ENCODE measurements at regions not wholly inside any gene's neighbourhood (a gene's known extent, or its start where the extent isn't known, plus 50 kb on each side); places are given as distances from the start of the nearest gene placed in this dataset.
"Not testable (repeated sequence)": the region's sequence is repeated elsewhere in the genome, so short reads cannot be mapped to it uniquely, and the experiment has no call there.

DNA sequence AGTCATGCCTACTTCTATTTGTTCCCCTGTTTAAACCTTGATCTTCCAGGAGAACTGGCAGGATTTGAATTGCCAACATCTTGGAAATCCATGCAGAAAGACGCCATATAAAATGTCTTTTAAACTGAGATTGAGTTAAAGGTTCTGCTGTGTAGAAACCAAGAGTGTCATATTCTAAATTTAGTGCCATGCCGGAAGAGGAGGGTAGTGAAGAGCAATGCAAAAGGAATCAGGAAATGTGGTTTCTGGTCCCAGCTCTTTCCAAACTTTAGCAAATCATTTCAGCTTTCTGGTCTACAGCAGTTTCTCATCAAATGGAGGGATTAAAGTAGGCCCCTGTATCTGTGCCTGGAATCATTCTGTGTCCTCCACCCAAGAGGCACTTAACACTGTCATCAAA is 85.7 kb downstream of the BTG1 start:
- H3K36me3 ChIP-seq (ENCODE audit: control insufficient read depth, insufficient read depth, low read length) = no peaks in the 10 kb centered on the region
- TF ChIP-seq, protein P1, sequence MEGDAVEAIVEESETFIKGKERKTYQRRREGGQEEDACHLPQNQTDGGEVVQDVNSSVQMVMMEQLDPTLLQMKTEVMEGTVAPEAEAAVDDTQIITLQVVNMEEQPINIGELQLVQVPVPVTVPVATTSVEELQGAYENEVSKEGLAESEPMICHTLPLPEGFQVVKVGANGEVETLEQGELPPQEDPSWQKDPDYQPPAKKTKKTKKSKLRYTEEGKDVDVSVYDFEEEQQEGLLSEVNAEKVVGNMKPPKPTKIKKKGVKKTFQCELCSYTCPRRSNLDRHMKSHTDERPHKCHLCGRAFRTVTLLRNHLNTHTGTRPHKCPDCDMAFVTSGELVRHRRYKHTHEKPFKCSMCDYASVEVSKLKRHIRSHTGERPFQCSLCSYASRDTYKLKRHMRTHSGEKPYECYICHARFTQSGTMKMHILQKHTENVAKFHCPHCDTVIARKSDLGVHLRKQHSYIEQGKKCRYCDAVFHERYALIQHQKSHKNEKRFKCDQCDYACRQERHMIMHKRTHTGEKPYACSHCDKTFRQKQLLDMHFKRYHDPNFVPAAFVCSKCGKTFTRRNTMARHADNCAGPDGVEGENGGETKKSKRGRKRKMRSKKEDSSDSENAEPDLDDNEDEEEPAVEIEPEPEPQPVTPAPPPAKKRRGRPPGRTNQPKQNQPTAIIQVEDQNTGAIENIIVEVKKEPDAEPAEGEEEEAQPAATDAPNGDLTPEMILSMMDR (IDR thresholded peaks at IDR 0.05; ENCODE audit: insufficient read depth, low read length, poor library complexity, severe bottlenecking) = no peak
- H3K27me3 ChIP-seq (ENCODE audit: control insufficient read depth, insufficient read depth, low read length) = no peaks in the 10 kb centered on the region
- H3K4me3 ChIP-seq (ENCODE audit: low read depth, low read length) = no peak overlapping the region
- DNase-seq (ENCODE audit: low read depth) = no peak

DNA sequence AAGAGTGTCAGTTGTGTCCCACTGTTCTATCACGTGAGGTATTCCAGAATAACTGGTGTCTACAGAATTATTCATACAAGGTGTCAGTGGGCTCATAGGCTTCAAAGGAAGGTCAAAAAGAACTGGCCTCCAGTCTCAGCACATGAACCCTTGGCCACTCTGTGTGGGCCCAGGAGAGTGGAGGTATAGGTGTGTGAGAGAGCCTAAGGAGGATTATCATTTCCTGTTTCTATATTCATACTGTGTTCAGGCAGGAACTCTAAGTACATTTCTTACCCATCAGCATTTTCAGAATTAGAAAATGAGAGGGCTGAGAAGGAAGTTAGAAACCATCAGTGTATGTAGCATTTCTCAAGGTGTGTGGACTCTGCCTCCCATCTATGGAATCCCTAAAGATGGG is 87.0 kb downstream of the BTG1 start:
- no peaks in the 10 kb centered on the region for H3K36me3 ChIP-seq (ENCODE audit: control insufficient read depth, insufficient read depth, low read length)
- DNase-seq (ENCODE audit: low read depth) = no peak
- no peaks in the 10 kb centered on the region for H3K27me3 ChIP-seq (ENCODE audit: control insufficient read depth, insufficient read depth, low read length)
- H3K4me3 ChIP-seq (ENCODE audit: low read depth, low read length) = no peak overlapping the region
- TF ChIP-seq, protein P1 (IDR thresholded peaks at IDR 0.05; ENCODE audit: insufficient read depth, low read length, poor library complexity, severe bottlenecking) = no peak

DNA sequence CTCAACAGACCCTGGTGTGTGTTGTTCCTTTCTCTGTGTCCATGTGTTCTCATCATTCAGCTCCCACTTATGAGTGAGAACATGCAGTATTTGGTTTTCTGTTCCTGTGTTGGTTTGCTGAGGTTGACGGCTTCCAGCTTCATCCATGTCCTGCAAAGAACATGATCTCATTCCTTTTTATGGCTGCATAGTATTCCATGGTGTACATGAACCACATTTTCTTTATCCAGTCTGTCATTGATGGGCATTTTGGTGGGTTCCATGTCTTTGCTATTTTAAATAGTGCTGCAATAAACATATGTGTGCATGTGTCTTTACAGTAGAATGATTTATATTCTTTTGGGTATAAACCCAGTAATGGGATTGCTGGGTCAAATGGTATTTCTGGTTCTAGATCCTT is 88.9 kb downstream of the BTG1 start:
- H3K36me3 ChIP-seq (ENCODE audit: control insufficient read depth, insufficient read depth, low read length); H3K4me3 ChIP-seq (ENCODE audit: low read depth, low read length); DNase-seq (ENCODE audit: low read depth); H3K27me3 ChIP-seq (ENCODE audit: control insufficient read depth, insufficient read depth, low read length): not testable (repeated sequence)

DNA sequence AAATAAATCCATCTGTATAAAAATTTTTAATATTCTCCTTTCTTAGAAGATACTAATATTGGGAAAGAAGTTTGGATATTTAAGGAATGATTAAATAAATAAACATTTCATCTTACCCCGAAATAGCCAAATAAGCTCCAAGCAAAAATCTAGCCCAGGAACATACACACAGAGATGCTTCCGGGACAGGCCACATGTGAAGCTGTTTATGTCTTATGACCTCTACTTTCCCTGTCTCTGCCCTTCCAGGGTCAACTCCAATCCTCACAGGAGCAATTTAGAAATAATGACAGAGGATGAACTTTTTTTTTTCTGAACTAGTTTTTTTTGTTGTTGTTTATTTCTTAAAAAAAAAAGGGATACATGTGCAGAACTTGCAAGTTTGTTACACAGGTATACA is 89.4 kb downstream of the BTG1 start:
- TF ChIP-seq, protein P1 (IDR thresholded peaks at IDR 0.05; ENCODE audit: insufficient read depth, low read length, poor library complexity, severe bottlenecking) = no peak
- no peaks in the 10 kb centered on the region for H3K27me3 ChIP-seq (ENCODE audit: control insufficient read depth, insufficient read depth, low read length)
- no peak overlapping the region for H3K4me3 ChIP-seq (ENCODE audit: low read depth, low read length)
- no peaks in the 10 kb centered on the region for H3K36me3 ChIP-seq (ENCODE audit: control insufficient read depth, insufficient read depth, low read length)
- DNase-seq (ENCODE audit: low read depth) = no peak

DNA sequence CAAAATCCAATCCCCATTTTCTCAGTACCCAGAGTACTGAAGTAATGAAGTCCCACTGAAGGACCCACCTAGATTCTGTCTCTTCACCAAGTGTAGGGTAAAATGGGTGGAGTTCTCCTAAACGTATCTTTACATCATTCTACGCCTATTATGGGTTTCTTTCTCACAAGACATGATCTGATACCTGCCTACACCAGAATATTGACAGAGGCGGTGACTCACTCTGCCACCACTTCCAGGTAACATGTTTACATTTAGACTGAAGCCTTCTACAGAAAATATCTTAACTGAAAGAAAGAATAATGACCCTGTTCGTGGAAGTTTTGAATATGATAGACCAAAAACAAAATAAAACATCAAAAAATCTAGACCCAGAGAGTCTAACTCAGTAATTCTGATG is 89.8 kb downstream of the BTG1 start:
- no peaks in the 10 kb centered on the region for H3K36me3 ChIP-seq (ENCODE audit: control insufficient read depth, insufficient read depth, low read length)
- no peak overlapping the region for H3K4me3 ChIP-seq (ENCODE audit: low read depth, low read length)
- no peak for DNase-seq (ENCODE audit: low read depth)
- TF ChIP-seq, protein P1 (IDR thresholded peaks at IDR 0.05; ENCODE audit: insufficient read depth, low read length, poor library complexity, severe bottlenecking) = no peak
- H3K27me3 ChIP-seq (ENCODE audit: control insufficient read depth, insufficient read depth, low read length) = no peaks in the 10 kb centered on the region

DNA sequence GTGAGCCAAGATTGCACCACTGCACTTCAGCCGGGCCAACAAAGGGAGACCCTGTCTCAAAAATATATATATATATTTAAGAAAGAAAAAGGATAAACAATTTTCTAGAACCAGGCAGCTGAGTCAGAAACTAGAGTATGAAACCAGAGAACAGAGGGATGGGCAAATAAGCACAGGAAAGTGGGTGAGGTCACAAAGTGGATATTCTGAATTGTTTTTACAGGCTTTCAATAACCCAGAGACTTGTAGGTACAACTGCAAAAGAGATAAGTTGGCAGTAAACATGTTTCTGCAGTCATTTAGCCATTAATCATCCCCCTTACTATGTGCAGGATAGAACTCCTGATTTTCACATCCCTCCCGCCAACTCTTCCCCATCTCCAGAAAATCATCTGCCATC is 94.2 kb downstream of the BTG1 start:
- DNase-seq (ENCODE audit: low read depth) = no peak
- no peaks in the 10 kb centered on the region for H3K36me3 ChIP-seq (ENCODE audit: control insufficient read depth, insufficient read depth, low read length)
- H3K27me3 ChIP-seq (ENCODE audit: control insufficient read depth, insufficient read depth, low read length) = no peaks in the 10 kb centered on the region
- TF ChIP-seq, protein P1 (IDR thresholded peaks at IDR 0.05; ENCODE audit: insufficient read depth, low read length, poor library complexity, severe bottlenecking) = no peak
- H3K4me3 ChIP-seq (ENCODE audit: low read depth, low read length) = no peak overlapping the region
